Cardiac muscle cell (in vitro differentiated cells and primary cell): ENCODE measurements at regions not wholly inside any gene's neighbourhood (a gene's known extent, or its start where the extent isn't known, plus 50 kb on each side); places are given as distances from the start of the nearest gene placed in this dataset.

ENCODE experiments used
- DNase-seq, 2 donors: peaks; one replicate each; pipeline versions ENCODE4 v3.0.0 to v3.0.0-alpha.2; 2010 to 2017; ENCODE audit warnings: low read depth in 1 of 2, low spot score in 1 of 2
- H3K27ac ChIP-seq: fragments of 200-600 bp; sonication (generic); 2 replicates; pipeline ENCODE4 v1.5.1; 2016
- H3K27me3 ChIP-seq: fragments of 200-600 bp; sonication (generic); 2 replicates; pipeline ENCODE4 v1.6.0; 2016; ENCODE audit warnings: control low read depth
- H3K36me3 ChIP-seq: fragments of 200-600 bp; sonication (generic); 2 replicates; pipeline ENCODE4 v1.5.1; 2016; ENCODE audit warnings: control low read depth
- H3K4me1 ChIP-seq: fragments of 200-600 bp; sonication (generic); 2 replicates; pipeline ENCODE4 v1.8.1; 2017; ENCODE audit warnings: low read depth, mild to moderate bottlenecking, mixed run types
- H3K4me3 ChIP-seq: fragments of 200-600 bp; sonication (generic); 2 replicates; pipeline ENCODE4 v1.5.1; 2016; ENCODE audit warnings: mild to moderate bottlenecking
- H3K9me3 ChIP-seq: fragments of 200-600 bp; sonication (generic); 2 replicates; pipeline ENCODE4 v1.5.1; 2017; ENCODE audit warnings: low read depth, mild to moderate bottlenecking, control low read depth
- TF ChIP-seq, protein P1 (sequence below): IDR thresholded peaks from 2 replicates; pipeline ENCODE4 v1.5.1; 2012; ENCODE audit warnings: low read depth, mild to moderate bottlenecking, low read length

DNA sequence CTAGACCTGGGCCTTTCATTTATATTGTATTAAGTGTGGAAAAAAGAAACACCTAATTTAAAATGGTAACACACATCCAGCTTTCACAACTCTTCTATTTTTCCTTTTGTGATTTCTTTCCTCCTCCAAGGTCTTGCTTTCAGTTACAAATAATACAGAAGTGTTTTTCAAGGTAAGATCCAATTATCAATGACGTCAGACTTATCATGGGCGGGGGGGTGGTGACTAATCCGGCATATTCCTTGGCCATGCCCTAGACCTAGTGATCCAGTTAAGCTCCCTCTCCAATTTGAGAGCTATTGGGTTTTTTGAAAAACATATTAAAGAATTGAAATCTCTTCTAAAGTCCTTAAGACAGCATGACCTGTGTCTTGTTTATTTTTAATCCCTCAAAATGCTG is 669.9 kb upstream of the NR5A2 start:
- H3K27me3 ChIP-seq = no peaks in the 10 kb centered on the region
- no peaks in the 10 kb centered on the region for H3K4me1 ChIP-seq
- H3K4me3 ChIP-seq = no peak overlapping the region
- no peaks in the 10 kb centered on the region for H3K36me3 ChIP-seq
- TF ChIP-seq, protein P1, sequence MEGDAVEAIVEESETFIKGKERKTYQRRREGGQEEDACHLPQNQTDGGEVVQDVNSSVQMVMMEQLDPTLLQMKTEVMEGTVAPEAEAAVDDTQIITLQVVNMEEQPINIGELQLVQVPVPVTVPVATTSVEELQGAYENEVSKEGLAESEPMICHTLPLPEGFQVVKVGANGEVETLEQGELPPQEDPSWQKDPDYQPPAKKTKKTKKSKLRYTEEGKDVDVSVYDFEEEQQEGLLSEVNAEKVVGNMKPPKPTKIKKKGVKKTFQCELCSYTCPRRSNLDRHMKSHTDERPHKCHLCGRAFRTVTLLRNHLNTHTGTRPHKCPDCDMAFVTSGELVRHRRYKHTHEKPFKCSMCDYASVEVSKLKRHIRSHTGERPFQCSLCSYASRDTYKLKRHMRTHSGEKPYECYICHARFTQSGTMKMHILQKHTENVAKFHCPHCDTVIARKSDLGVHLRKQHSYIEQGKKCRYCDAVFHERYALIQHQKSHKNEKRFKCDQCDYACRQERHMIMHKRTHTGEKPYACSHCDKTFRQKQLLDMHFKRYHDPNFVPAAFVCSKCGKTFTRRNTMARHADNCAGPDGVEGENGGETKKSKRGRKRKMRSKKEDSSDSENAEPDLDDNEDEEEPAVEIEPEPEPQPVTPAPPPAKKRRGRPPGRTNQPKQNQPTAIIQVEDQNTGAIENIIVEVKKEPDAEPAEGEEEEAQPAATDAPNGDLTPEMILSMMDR = no peak
- H3K9me3 ChIP-seq = peaks cover 3% of the 10 kb centered on the region
- DNase-seq = no peak
- no peak overlapping the region for H3K27ac ChIP-seq

DNA sequence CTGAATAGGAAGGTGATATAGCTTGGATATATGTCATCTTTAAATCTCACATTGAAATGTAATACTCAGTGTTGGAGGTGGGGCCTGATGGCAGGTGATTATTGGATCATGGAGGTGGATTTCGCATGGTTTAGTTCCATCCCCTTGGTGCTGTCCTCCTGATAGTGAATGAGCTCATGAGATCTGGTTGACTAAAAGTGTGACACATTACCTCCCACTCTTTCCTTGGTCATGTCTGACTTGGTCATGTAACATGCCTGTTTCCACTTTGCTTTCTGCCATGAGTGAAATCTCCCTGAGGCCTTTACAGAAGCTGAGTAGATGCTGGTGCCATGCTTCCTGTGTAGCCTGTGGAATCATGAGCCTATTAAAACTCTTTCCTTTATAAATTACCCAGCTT is 664.5 kb upstream of the NR5A2 start:
- TF ChIP-seq, protein P1 = no peak
- H3K9me3 ChIP-seq = no peaks in the 10 kb centered on the region

DNA sequence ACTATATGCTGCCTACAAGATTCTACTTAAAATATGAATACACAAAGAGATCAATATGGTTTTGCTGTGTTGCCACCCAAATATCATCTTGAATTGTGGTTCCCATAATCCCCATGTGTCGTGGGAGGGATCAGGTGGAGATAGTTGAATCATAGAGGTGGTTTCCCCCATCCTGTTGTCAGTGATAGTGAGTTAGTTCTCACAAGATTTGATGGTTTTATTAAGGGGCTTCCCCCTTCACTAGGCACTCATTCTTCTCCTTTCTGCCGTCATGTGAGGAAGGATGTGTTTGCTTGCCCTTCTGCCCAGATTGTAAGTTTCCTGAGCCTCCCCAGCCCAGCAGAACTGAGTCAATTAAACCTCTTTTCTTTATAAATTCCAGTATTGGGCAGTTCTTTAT is 654.4 kb upstream of the NR5A2 start:
- no peaks in the 10 kb centered on the region for H3K36me3 ChIP-seq
- H3K4me3 ChIP-seq = no peak overlapping the region
- H3K9me3 ChIP-seq = no peaks in the 10 kb centered on the region
- TF ChIP-seq, protein P1 = no peak
- H3K27me3 ChIP-seq = no peaks in the 10 kb centered on the region
- no peaks in the 10 kb centered on the region for H3K4me1 ChIP-seq
- no peak overlapping the region for H3K27ac ChIP-seq
- DNase-seq = no peak

More for the DNA sequence above, 664.5 kb upstream of the NR5A2 start:
- Histone ChIP-seq H3K4me1 (no peaks in the 10 kb centered on the region), H3K27ac (no peak overlapping the region), H3K4me3 (no peak overlapping the region), H3K36me3 (no peaks in the 10 kb centered on the region), H3K27me3 (no peaks in the 10 kb centered on the region)
- no peak for DNase-seq

DNA sequence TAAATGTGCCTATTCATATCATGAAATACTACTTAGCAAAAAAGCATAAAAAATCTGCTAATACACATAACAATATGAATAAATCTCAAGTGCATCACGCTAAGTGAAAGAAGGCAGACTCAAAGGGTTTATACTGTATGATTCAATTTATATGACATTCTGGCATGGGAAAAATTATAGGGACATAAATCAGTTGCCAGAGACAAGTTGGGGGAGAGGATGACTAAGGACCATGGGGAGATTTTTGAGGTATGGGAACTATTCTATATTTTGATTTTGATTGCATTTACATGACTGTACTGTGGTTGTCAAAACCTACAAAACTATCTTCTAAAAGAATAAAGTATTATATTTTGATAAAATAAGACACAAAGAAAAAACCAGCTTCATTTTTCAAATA is 650.3 kb upstream of the NR5A2 start:
- TF ChIP-seq, protein P1 = no peak
- no peaks in the 10 kb centered on the region for H3K27me3 ChIP-seq
- DNase-seq = no peak
- H3K9me3 ChIP-seq = no peaks in the 10 kb centered on the region
- H3K4me1 ChIP-seq = no peaks in the 10 kb centered on the region
- no peak overlapping the region for H3K4me3 ChIP-seq
- H3K27ac ChIP-seq = no peak overlapping the region
- no peaks in the 10 kb centered on the region for H3K36me3 ChIP-seq

DNA sequence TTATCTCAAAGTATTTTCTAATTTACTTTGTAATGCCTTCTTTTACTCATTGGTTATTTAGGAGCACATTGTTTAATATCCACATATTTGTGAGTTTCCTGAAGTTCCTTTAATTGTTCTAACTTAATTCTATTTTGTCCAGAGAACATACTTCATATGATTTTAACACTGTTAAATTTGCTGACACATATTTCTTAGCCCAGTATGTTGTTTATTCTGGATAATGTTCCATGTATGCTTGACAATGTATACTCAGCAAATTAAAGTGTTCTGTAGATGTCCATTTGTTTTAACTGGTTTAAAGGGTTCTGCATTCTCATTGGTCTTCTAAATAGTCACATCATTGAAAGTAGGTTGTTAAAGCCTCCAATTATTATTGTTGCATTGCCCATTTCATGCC is 643.7 kb upstream of the NR5A2 start:
- H3K27ac ChIP-seq = no peak overlapping the region
- H3K4me1 ChIP-seq = no peaks in the 10 kb centered on the region
- DNase-seq = no peak
- H3K9me3 ChIP-seq = no peaks in the 10 kb centered on the region
- H3K36me3 ChIP-seq = no peaks in the 10 kb centered on the region
- H3K27me3 ChIP-seq = no peaks in the 10 kb centered on the region
- TF ChIP-seq, protein P1 = no peak
- no peak overlapping the region for H3K4me3 ChIP-seq

DNA sequence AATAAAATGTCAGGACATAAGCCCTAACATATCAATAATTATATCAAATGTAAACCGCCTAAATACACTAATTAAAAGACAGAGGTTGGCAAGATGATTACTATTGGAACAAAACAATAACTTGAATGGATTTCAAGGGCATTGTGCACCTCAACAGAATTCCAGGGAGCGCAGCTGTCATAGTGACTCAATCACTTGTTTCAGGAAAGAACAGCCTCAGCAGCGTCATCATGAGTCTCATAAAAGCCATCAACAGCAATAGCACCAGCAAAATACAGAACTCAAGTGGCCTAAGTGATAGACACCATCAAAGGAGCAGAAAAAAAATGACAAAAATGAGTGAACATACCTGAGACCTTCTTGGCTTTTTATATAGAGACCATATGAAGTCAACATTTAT is 632.7 kb upstream of the NR5A2 start:
- Histone ChIP-seq H3K36me3 (no peaks in the 10 kb centered on the region), H3K4me3 (no peak overlapping the region), H3K9me3 (no peaks in the 10 kb centered on the region), H3K27ac (no peak overlapping the region), H3K27me3 (no peaks in the 10 kb centered on the region), H3K4me1 (no peaks in the 10 kb centered on the region)
- TF ChIP-seq, protein P1 = no peak
- DNase-seq = no peak
